ENCODE measurements at regions not wholly inside any gene's neighbourhood (a gene's known extent, or its start where the extent isn't known, plus 50 kb on each side); places are given as distances from the start of the nearest gene placed in this dataset.

GRCh38 chr7:52518869-52519268 is 516.6 kb upstream of the POM121L12 start:
- TF ChIP-seq, protein P1, sequence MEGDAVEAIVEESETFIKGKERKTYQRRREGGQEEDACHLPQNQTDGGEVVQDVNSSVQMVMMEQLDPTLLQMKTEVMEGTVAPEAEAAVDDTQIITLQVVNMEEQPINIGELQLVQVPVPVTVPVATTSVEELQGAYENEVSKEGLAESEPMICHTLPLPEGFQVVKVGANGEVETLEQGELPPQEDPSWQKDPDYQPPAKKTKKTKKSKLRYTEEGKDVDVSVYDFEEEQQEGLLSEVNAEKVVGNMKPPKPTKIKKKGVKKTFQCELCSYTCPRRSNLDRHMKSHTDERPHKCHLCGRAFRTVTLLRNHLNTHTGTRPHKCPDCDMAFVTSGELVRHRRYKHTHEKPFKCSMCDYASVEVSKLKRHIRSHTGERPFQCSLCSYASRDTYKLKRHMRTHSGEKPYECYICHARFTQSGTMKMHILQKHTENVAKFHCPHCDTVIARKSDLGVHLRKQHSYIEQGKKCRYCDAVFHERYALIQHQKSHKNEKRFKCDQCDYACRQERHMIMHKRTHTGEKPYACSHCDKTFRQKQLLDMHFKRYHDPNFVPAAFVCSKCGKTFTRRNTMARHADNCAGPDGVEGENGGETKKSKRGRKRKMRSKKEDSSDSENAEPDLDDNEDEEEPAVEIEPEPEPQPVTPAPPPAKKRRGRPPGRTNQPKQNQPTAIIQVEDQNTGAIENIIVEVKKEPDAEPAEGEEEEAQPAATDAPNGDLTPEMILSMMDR (IDR thresholded peaks at IDR 0.05; ENCODE audit: low read length, missing control alignments), result no peak
- DNase-seq (ENCODE audit: low read depth), result no peak
- H3K4me3 ChIP-seq (replicated peaks; ENCODE audit: low read depth, low read length), result no peak overlapping the region

GRCh38 chr7:52512656-52513055 is 522.8 kb upstream of the POM121L12 start:
- TF ChIP-seq, protein P1 (IDR thresholded peaks at IDR 0.05; ENCODE audit: low read length, missing control alignments), result no peak
- H3K4me3 ChIP-seq (replicated peaks; ENCODE audit: low read depth, low read length), result no peak overlapping the region
- DNase-seq (ENCODE audit: low read depth), result no peak

DNA sequence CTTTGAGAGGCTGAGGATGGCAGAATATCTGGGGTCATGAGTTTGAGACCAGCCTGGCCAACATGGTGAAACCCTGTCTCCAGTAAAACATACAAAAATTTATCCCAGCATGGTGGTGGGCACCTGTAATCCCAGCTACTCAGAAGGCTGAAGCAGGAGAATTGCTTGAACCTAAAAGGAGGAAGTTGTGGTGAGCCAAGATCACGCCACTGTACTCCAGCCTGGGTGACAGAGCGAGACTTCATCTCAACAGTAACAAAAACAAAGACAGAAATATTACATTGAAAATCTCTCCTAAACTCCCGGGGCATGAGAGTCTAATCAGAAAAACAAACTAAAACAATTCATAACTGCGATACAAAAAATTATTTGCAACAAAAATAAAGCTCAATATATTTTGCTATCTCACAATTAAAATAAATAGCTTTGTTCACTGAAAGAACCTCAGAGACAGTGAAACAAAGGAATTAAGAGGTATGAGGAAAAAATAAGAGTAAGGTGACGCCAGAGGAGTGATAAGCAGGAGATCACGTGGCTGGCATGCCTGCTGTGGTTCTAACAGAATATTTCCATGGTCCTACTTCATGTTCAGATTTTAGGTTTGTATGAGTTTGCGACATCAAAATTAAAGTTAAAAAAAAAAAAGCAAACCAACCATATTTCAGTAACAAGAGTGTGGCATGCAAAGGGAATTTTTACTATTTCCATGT is 527.7 kb upstream of the POM121L12 start:
- TF ChIP-seq, protein P1 (IDR thresholded peaks at IDR 0.05; ENCODE audit: low read length, missing control alignments), result no peak
- DNase-seq (ENCODE audit: low read depth), result no peak
- H3K4me3 ChIP-seq (replicated peaks; ENCODE audit: low read depth, low read length), result no peak overlapping the region

GRCh38 chr7:52506325-52506724 is 529.1 kb upstream of the POM121L12 start:
- DNase-seq (ENCODE audit: low read depth), result no peak
- TF ChIP-seq, protein P1 (IDR thresholded peaks at IDR 0.05; ENCODE audit: low read length, missing control alignments), result no peak
- no peak overlapping the region for H3K4me3 ChIP-seq (replicated peaks; ENCODE audit: low read depth, low read length)

DNA sequence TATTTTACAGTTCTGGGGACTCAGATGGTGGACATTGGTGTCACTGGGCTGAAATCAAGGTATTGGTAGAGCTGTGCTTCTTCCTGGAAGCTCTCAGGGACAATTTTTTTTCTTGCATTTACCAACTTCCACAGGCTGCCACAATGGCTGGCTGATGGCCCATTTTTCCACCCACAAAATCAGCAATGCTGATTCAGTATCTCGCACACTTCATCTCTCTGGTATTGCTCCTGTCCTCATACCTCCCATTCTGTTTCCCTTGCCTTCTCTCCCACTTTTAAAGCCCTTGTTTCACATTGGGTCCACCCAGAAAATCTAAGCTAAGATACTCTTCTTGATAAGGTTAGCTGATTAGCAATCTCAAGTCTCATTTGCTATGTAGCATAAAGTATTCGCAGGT is 530.9 kb upstream of the POM121L12 start:
- H3K4me3 ChIP-seq (replicated peaks; ENCODE audit: low read depth, low read length), result no peak overlapping the region
- no peak for DNase-seq (ENCODE audit: low read depth)
- TF ChIP-seq, protein P1 (IDR thresholded peaks at IDR 0.05; ENCODE audit: low read length, missing control alignments), result no peak

DNA sequence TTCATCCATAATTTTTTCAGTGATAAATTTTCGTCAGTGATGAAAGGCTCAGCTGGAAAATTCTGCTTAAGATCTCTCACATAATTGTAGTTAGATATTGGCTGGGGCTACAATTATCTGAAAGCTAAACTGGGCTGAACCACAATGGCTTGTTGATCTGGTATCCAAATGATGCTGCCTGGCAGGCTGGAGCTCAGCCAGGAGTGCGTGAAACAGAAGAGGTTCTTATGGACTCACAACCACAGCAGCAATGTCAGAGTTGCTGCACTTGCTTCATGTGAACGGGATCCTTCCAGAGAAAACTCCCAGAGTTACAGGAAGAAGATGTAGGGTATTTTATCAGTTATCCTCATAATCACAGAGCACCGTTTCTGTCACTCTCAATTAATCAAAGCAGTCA is 533.2 kb upstream of the POM121L12 start:
- H3K4me3 ChIP-seq (replicated peaks; ENCODE audit: low read depth, low read length), result no peak overlapping the region
- DNase-seq (ENCODE audit: low read depth), result no peak
- TF ChIP-seq, protein P1 (IDR thresholded peaks at IDR 0.05; ENCODE audit: low read length, missing control alignments), result no peak

DNA sequence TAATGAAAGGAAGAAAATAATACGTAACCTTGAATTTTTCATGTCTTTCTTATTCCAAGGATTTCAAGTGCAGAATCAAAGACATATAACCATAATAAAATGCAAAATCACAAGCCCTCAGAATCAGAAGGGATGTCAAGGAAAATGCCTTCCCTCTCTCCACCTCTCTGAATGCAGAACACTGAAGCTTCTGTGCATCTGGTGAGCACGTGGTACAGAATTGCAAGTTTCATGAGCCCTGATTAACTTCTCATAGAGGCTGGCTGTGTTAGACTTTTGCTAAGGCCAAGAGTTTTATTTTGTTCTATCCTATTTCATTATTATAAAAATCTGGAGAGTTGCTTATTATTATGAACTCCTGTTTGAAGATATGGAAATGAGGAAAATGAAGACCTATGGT is 533.7 kb upstream of the POM121L12 start:
- H3K4me3 ChIP-seq (replicated peaks; ENCODE audit: low read depth, low read length), result no peak overlapping the region
- DNase-seq (ENCODE audit: low read depth), result no peak
- TF ChIP-seq, protein P1 (IDR thresholded peaks at IDR 0.05; ENCODE audit: low read length, missing control alignments), result no peak
